ENCODE measurements at regions not wholly inside any gene's neighbourhood (a gene's known extent, or its start where the extent isn't known, plus 50 kb on each side); places are given as distances from the start of the nearest gene placed in this dataset.

DNA sequence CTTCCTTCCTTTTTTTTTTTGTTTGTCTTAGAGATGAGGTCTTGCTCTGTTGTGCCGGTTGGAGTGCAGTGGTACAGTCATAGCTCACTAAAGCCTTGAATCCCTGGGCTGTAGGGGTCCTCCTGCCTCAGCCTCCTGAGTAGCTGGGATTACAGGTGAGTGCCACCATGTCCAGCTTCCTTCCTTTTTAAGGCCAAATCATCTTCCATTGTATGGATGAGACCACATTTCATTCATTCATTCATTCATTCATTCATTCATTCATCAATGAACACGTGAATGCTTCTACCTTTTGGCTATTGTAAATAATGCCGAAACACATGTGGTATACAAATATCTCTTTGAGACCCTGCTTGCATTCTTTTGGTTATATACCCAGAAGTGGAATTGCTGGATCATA, 60.0 kb upstream of the BAIAP2L1 start:
- H3K4me3 ChIP-seq (ENCODE audit: low read depth, low read length): no peak overlapping the region
- TF ChIP-seq, protein P1, sequence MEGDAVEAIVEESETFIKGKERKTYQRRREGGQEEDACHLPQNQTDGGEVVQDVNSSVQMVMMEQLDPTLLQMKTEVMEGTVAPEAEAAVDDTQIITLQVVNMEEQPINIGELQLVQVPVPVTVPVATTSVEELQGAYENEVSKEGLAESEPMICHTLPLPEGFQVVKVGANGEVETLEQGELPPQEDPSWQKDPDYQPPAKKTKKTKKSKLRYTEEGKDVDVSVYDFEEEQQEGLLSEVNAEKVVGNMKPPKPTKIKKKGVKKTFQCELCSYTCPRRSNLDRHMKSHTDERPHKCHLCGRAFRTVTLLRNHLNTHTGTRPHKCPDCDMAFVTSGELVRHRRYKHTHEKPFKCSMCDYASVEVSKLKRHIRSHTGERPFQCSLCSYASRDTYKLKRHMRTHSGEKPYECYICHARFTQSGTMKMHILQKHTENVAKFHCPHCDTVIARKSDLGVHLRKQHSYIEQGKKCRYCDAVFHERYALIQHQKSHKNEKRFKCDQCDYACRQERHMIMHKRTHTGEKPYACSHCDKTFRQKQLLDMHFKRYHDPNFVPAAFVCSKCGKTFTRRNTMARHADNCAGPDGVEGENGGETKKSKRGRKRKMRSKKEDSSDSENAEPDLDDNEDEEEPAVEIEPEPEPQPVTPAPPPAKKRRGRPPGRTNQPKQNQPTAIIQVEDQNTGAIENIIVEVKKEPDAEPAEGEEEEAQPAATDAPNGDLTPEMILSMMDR (IDR thresholded peaks at IDR 0.05; ENCODE audit: low read depth, low read length, missing control alignments): no peak
- no peak for DNase-seq (ENCODE audit: low read depth)

DNA sequence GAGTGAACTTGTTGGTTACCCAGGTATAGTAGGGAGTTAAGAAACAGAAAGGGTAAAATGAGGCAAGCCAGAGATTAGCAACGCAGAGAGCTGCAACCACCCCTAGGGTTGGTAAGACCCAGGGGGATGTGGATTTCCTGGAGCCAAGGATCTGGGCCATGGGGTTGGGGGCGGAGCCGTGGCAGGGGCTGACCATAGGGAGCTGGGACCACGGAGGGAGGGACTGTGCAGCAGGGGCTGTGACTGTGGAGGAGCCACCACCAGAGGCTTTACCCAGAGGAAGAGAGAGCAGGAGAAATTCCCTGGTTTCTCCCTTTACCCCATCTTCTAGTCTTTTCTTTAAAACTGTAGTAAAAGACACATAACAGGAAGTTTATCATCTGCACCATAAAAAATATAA, 58.6 kb upstream of the BAIAP2L1 start:
- H3K4me3 ChIP-seq (ENCODE audit: low read depth, low read length): no peak overlapping the region
- no peak for DNase-seq (ENCODE audit: low read depth)
- TF ChIP-seq, protein P1 (IDR thresholded peaks at IDR 0.05; ENCODE audit: low read depth, low read length, missing control alignments): no peak

DNA sequence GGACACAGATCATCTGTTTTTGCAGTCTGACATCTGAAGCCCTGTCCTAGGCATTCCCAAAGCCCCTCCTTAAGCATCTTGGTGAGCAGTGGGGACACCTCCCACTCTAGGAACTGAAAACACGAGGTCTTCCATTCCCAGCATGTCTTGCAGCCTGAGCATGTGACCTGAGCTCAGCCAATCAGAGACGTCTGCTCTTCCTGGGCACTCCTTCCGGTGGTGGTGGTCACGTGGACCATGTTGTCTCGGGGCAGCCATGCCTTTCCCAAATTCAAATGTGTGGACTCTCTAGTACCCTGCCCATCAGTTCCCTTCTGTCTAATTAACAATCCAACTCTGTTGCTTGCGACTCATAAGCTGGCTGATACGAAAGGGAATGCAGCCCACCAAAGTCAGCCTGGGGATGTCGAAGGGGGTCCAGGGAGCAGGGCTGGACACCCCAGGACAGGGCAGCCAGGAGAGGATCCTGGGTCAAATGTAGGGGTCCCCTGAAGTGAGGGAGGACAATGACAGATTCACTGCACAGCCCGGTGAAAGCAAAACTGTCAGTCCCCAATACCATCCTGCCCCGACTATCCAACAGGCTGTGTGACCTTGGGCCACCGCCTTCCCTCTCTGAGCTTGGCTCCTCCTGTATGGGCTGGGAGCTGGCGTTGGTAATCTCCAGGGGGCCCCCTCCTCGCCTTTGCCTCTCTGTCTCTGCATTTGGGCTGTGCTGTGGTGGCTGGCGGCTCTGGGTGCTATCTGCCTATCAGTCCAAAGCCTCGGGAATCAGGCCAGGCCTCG, 57.4 kb upstream of the BAIAP2L1 start:
- DNase-seq (ENCODE audit: low read depth): no peak
- H3K4me3 ChIP-seq (ENCODE audit: low read depth, low read length): no peak overlapping the region
- TF ChIP-seq, protein P1 (IDR thresholded peaks at IDR 0.05; ENCODE audit: low read depth, low read length, missing control alignments): no peak

DNA sequence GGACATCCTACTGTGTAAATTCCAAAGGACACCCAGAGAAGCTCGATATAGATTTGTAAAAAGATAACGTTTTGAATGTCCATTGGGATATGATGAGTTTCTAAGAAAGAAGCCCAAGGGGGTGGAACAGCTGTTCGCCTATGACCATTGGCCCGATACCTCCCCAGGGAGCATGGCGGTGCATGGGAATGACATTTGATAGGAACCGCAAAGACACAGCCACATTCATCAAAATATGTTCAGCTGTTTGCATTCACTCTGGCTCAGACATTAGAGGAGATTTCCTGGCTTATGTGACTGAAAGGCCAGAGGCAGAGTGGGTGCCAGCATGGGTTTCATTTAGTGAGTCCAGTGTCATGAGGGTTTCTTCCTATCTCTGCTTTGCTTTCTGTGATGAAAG, 56.0 kb upstream of the BAIAP2L1 start:
- TF ChIP-seq, protein P1 (IDR thresholded peaks at IDR 0.05; ENCODE audit: low read depth, low read length, missing control alignments): no peak
- no peak overlapping the region for H3K4me3 ChIP-seq (ENCODE audit: low read depth, low read length)
- DNase-seq (ENCODE audit: low read depth): no peak

DNA sequence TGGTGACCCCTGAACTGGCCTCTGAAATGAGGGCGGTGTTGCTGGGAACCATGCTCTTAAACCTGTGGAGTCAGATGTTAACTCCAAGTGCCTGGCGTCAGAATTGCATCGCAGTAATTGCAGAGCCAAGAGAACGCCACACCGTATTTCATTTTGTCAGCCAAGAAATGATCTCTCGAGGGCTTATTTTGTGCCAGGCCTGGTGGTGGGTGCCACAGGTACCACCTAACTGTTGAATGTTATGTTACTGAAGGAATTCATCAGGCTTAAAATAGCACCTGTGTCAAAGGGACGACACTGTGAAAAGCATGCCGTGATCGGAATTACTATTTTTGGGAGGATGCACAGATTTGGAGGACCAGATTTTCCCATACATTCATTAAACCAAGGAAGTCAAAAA, 51.9 kb upstream of the BAIAP2L1 start:
- no peak overlapping the region for H3K4me3 ChIP-seq (ENCODE audit: low read depth, low read length)
- TF ChIP-seq, protein P1 (IDR thresholded peaks at IDR 0.05; ENCODE audit: low read depth, low read length, missing control alignments): no peak
- no peak for DNase-seq (ENCODE audit: low read depth)
